CD4-positive, alpha-beta T cell (primary cell): ENCODE measurements at regions not wholly inside any gene's neighbourhood (a gene's known extent, or its start where the extent isn't known, plus 50 kb on each side); places are given as distances from the start of the nearest gene placed in this dataset.

Experiments
- ATAC-seq: fragments of 200-7000 bp; cut with Tn5 transposase; one replicate; pipeline ENCODE4 v1.10.0; 2022; ENCODE audit warnings: mild to moderate bottlenecking; ENCODE audit not compliant: poor library complexity
- CTCF ChIA-PET: fragments of 350-600 bp; sonication (Branson Sonifier 250); formaldehyde crosslinking; loops from one replicate; lab custom pipeline; 2021; ENCODE audit warnings: antibody characterized with exemption, inconsistent platforms; lab: Charles Lee
- POLR2A ChIA-PET: fragments of 350-600 bp; sonication (Branson Sonifier 250); formaldehyde crosslinking; loops from one replicate; lab custom pipeline; 2021; ENCODE audit warnings: antibody characterized with exemption, inconsistent platforms; lab: Charles Lee
- DNase-seq, 14 experiments: peaks; one replicate each; pipeline ENCODE4 v3.0.0-alpha.2; 2013 to 2020; ENCODE audit warnings: mixed read lengths in 2 of 14
- H3K27ac ChIP-seq, 2 donors: one replicate each; pipeline versions ENCODE4 v1.5.1 to v1.7.0; 2013; ENCODE audit warnings: low read length in 2 of 2, low read depth in 1 of 2, mild to moderate bottlenecking in 1 of 2
- H3K27me3 ChIP-seq, 2 experiments: 1 replicate in 1 of 2; 2 replicates in 1 of 2; pipeline versions ENCODE4 v1.6.1 to v1.7.0; 2013; ENCODE audit warnings: low read length in 2 of 2, control low read depth in 1 of 2, mild to moderate bottlenecking in 1 of 2, moderate library complexity in 1 of 2; ENCODE audit not compliant: insufficient read depth in 2 of 2, control insufficient read depth in 1 of 2
- H3K36me3 ChIP-seq: one replicate; pipeline ENCODE4 v1.6.1; 2013; ENCODE audit warnings: low read length, control low read depth; ENCODE audit not compliant: insufficient read depth
- H3K4me1 ChIP-seq: one replicate; pipeline ENCODE4 v1.6.1; 2013; ENCODE audit warnings: low read length, control low read depth; ENCODE audit not compliant: insufficient read depth
- H3K4me3 ChIP-seq: one replicate; pipeline ENCODE4 v1.5.1; 2013; ENCODE audit warnings: mild to moderate bottlenecking, low read length, moderate library complexity
- H3K9me3 ChIP-seq, 2 experiments: 1 replicate in 1 of 2; 2 replicates in 1 of 2; pipeline versions ENCODE4 v1.6.1 to v1.7.0; 2013; ENCODE audit warnings: low read length in 2 of 2, mild to moderate bottlenecking in 2 of 2, control low read depth in 1 of 2, moderate library complexity in 1 of 2; ENCODE audit not compliant: control insufficient read depth in 1 of 2, insufficient read depth in 1 of 2
- H3K27ac Mint-ChIP-seq: one replicate; pipeline ENCODE4 v1.8.0; 2020; ENCODE audit warnings: mixed read lengths
- H3K27me3 Mint-ChIP-seq: one replicate; pipeline ENCODE4 v1.8.0; 2021; ENCODE audit warnings: mixed read lengths
- H3K36me3 Mint-ChIP-seq: one replicate; pipeline ENCODE4 v1.8.0; 2021; ENCODE audit warnings: low read depth, mixed read lengths
- H3K4me1 Mint-ChIP-seq: one replicate; pipeline ENCODE4 v1.8.0; 2021; ENCODE audit warnings: low read depth, mixed read lengths
- H3K4me3 Mint-ChIP-seq: one replicate; pipeline ENCODE4 v1.8.0; 2020; ENCODE audit warnings: mild to moderate bottlenecking, mixed read lengths
- H3K9me3 Mint-ChIP-seq: one replicate; pipeline ENCODE4 v1.8.0; 2020; ENCODE audit warnings: mixed read lengths
- intact Hi-C, 2 experiments: fragments of 100-400 bp; cut with DNase I in 1 of 2; cut with micrococcal nuclease in 1 of 2; formaldehyde crosslinking; loops; one replicate each; pipeline versions ENCODE4 v1.15.1 to v1.9.0; 2023 to 2025; cut with DNase I, micrococcal nuclease
- TF ChIP-seq, protein P1 (sequence below): fragments of 200-600 bp; IDR thresholded peaks from one replicate; pipeline ENCODE4 v1.8.0; 2022; ENCODE audit warnings: antibody characterized with exemption, mild to moderate bottlenecking

DNA sequence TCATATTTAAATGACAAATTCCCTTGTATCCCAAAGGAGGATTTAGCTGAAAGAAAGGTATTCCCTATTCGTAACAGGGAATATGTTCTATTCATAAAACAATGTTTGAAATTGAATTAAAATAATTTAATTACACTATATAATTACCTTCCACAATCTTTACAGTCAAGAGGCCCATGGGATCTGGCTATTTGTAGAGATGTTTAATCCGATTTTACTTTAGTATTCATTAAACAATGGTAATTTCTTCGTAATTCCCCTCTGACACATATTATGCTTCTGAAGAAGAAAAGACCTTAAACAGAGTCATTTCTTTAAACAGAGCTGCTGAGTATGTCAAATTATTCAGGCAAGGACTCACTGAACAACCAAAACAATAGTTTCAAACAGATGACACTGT, 98.8 kb downstream of the MAGEC1 start:
- H3K4me1 ChIP-seq = no peaks in the 10 kb centered on the region
- ChIA-PET CTCF (no interaction called here), POLR2A (no interaction called here)
- Mint-ChIP-seq H3K36me3 (no peaks in the 10 kb centered on the region), H3K27me3 (no peaks in the 10 kb centered on the region), H3K9me3 (peaks cover 2% of the 10 kb centered on the region), H3K4me1 (no peaks in the 10 kb centered on the region), H3K27ac (no peak overlapping the region), H3K4me3 (no peak overlapping the region)
- H3K36me3 ChIP-seq = no peaks in the 10 kb centered on the region
- intact Hi-C loops = no loop called here
- no peak overlapping the region for H3K27ac ChIP-seq
- TF ChIP-seq, protein P1, sequence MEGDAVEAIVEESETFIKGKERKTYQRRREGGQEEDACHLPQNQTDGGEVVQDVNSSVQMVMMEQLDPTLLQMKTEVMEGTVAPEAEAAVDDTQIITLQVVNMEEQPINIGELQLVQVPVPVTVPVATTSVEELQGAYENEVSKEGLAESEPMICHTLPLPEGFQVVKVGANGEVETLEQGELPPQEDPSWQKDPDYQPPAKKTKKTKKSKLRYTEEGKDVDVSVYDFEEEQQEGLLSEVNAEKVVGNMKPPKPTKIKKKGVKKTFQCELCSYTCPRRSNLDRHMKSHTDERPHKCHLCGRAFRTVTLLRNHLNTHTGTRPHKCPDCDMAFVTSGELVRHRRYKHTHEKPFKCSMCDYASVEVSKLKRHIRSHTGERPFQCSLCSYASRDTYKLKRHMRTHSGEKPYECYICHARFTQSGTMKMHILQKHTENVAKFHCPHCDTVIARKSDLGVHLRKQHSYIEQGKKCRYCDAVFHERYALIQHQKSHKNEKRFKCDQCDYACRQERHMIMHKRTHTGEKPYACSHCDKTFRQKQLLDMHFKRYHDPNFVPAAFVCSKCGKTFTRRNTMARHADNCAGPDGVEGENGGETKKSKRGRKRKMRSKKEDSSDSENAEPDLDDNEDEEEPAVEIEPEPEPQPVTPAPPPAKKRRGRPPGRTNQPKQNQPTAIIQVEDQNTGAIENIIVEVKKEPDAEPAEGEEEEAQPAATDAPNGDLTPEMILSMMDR = no peak
- H3K27me3 ChIP-seq = no peaks in the 10 kb centered on the region
- H3K9me3 ChIP-seq = no peaks in the 10 kb centered on the region
- H3K4me3 ChIP-seq = no peak overlapping the region
- DNase-seq = no peak
- ATAC-seq = no peak

DNA sequence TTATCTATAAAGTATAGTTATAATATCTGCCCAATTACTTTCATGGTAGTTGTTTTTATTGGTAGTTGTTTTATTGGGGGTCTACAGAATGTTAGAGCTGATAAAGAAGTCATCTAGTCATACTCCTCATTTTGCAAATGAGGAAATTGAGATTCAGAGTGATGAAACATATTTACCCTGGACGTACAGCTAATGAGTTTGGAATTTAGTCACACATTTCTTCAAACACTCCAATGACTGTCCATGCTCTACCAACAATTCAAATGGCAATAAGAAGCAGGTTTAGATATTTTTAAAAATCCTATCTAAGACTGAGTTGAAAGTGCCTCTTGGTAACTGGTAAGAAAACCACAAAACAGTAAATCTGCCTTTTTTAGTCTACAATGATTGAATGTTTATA, 98.2 kb downstream of the MAGEC1 start:
- Histone ChIP-seq H3K36me3 (no peaks in the 10 kb centered on the region), H3K27ac (no peak overlapping the region), H3K4me1 (no peaks in the 10 kb centered on the region), H3K4me3 (no peak overlapping the region), H3K9me3 (no peaks in the 10 kb centered on the region), H3K27me3 (no peaks in the 10 kb centered on the region)
- Mint-ChIP-seq H3K9me3 (peaks cover 2% of the 10 kb centered on the region), H3K4me1 (no peaks in the 10 kb centered on the region), H3K27ac (no peak overlapping the region), H3K4me3 (no peak overlapping the region), H3K27me3 (no peaks in the 10 kb centered on the region), H3K36me3 (no peaks in the 10 kb centered on the region)
- intact Hi-C loops = no loop called here
- CTCF ChIA-PET = no interaction called here
- POLR2A ChIA-PET = no interaction called here
- no peak for ATAC-seq
- no peak for DNase-seq
- TF ChIP-seq, protein P1 = no peak

DNA sequence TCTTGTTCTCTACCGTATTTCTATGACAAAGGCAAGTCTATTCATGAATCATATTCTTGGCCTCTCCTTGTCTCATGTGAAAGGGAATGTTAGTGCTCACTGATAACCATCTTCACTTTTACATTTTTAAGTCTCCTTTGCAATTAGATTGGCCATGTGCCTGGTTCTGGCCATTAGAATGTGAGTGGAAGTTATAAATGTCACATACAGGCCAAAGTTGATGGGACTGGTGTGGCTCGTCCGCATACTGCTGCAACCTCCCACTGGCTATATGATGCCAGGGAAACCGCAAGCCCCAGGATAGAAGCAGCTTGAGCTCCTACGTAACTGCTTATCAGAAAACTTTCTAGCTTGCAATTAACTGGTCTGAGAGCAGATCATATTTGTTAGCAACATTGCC, 86.1 kb downstream of the MAGEC1 start:
- POLR2A ChIA-PET = no interaction called here
- CTCF ChIA-PET = no interaction called here
- H3K4me3 Mint-ChIP-seq = no peak overlapping the region
- Histone ChIP-seq H3K27ac (no peak overlapping the region), H3K36me3 (no peaks in the 10 kb centered on the region), H3K9me3 (no peaks in the 10 kb centered on the region), H3K4me3 (no peak overlapping the region), H3K4me1 (no peaks in the 10 kb centered on the region), H3K27me3 (no peaks in the 10 kb centered on the region)
- no peak for DNase-seq
- peaks cover 3% of the 10 kb centered on the region for H3K9me3 Mint-ChIP-seq
- H3K4me1 Mint-ChIP-seq = no peaks in the 10 kb centered on the region
- intact Hi-C loops = no loop called here
- no peaks in the 10 kb centered on the region for H3K36me3 Mint-ChIP-seq
- H3K27me3 Mint-ChIP-seq = no peaks in the 10 kb centered on the region
- TF ChIP-seq, protein P1 = no peak
- no peak overlapping the region for H3K27ac Mint-ChIP-seq
- no peak for ATAC-seq
